ENCODE measurements at regions not wholly inside any gene's neighbourhood (a gene's known extent, or its start where the extent isn't known, plus 50 kb on each side); places are given as distances from the start of the nearest gene placed in this dataset.

DNA sequence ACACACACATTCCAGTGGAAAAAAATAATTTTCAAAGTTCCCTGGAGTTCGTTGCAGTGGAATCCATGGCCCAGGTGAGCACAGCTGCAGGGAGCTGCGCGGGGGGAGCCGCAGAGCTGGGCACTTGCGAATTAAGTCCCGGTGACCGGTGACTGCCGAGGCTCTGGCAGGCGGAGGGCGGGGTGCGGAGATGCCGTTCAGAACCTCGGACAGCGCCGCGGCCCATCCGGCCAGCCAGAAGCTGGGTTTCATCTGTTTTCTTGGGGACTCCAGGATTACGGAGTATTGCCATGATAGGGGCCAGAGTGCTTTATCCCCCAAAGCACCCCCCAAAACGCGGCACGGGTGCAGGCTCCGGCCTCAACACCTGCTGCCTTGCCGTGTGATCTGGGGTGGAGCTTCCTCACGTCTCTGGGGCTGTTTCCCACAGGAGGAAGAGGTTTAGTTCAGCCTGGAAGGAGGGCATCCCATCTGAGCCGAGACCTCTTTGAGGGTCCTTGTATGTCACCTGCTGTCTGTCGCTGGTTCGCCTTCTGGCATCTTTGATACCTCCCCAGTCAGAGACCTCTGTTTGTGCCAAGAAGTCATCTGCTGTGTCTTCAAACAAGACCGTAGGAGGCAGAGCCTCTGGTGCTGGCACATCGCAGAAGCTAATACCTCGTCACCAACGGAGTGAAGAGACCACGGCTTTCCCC, 99.4 kb downstream of the YTHDF1 start:
- Histone ChIP-seq H3K36me3 (replicated peaks) (no peaks in the 10 kb centered on the region), H3K4me1 (no peaks in the 10 kb centered on the region), H3K27me3 (ENCODE audit: low read depth) (peaks cover 6% of the 10 kb centered on the region; the same call in 1 of the 2 replicates), H3K4me3 (no peak overlapping the region), H3K9me3 (0 out of 2 replicates have a peak, but pooled peaks cover 4% of the 10 kb centered on the region)
- peak in 1 of 2 experiments; percentile 63 for DNase-seq (ENCODE audit: low spot score in 2 of 2)
- in situ Hi-C loops (cut with MboI; ENCODE audit: low sequenced_read_pairs) = no loop called here

DNA sequence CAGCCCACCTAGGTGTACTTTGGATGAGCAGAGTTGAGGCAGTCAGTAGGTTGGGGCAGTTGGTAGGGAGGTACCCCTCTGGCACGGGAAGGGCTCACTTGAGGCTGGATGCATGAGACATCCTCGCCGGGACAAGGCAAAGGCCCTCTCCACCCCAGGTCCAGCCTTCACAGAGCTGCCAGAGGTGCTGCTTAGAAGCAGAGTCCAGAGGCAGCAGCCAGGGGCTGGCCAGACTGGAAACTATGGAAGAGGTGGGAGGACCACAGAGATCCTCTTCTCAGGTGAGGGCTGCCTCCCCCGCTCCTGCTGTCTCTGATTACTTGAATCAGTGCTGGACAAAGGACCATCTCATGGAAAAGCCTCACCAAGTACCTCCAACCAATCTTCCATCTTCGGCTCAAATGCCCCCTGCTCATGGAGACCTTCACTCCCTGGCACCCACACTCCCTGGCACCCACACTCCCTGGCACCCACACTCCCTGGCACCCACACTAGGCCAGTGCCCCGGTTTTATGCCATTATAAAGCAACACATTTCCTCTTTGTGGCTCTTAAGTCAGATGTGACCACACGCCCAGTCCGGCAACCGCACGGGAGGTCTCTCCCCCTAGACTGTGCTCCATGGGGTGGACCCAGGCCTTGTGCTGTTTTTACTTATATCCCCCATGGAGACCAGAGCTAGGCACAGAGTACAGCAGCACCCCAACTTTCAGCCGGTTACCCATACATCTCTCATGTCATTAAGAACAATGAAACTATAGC, 100.1 kb downstream of the YTHDF1 start:
- in situ Hi-C loops (cut with MboI; ENCODE audit: low sequenced_read_pairs) = no loop called here
- no peaks in the 10 kb centered on the region for H3K36me3 ChIP-seq (replicated peaks)
- no peak for DNase-seq (ENCODE audit: low spot score in 2 of 2)
- H3K9me3 ChIP-seq = 0 out of 2 replicates have a peak, but pooled peaks cover 4% of the 10 kb centered on the region
- peaks cover 6% of the 10 kb centered on the region; the same call in 1 of the 2 replicates for H3K27me3 ChIP-seq (ENCODE audit: low read depth)
- H3K4me1 ChIP-seq = no peaks in the 10 kb centered on the region
- H3K4me3 ChIP-seq = no peak overlapping the region

DNA sequence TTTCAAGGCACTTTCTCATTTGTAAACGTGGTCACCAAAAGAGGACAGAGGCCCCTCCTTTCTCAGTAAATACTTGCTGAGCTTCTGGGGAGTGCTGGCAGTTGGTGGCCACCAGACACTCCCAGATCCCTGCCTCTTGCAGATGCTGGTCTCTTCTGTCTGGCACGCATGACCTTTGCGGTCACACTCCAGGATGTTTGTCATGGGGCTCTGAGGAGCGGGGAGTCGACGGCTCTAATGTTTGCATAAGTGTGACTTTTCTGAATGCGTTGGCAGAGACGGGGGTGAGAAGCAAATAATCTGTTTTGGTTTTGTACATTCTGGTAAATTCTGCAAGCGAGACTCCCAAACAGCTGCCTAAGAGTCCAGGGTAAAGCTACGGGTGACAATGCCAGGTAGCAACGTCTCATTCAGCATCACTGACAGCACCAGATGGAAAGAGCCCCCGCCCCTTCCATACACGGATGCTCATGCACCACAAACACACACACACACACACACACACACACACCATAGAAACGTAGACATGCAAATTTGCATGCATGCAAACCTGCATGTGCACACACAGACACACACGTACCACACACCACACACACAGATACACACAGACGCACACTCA, 101.1 kb downstream of the YTHDF1 start:
- 0 out of 2 replicates have a peak, but pooled peaks cover 4% of the 10 kb centered on the region for H3K9me3 ChIP-seq
- no peaks in the 10 kb centered on the region for H3K4me1 ChIP-seq
- peaks cover 6% of the 10 kb centered on the region; the same call in 1 of the 2 replicates for H3K27me3 ChIP-seq (ENCODE audit: low read depth)
- in situ Hi-C loops (cut with MboI; ENCODE audit: low sequenced_read_pairs) = no loop called here
- no peak for DNase-seq (ENCODE audit: low spot score in 2 of 2)
- no peaks in the 10 kb centered on the region for H3K36me3 ChIP-seq (replicated peaks)
- no peak overlapping the region for H3K4me3 ChIP-seq

DNA sequence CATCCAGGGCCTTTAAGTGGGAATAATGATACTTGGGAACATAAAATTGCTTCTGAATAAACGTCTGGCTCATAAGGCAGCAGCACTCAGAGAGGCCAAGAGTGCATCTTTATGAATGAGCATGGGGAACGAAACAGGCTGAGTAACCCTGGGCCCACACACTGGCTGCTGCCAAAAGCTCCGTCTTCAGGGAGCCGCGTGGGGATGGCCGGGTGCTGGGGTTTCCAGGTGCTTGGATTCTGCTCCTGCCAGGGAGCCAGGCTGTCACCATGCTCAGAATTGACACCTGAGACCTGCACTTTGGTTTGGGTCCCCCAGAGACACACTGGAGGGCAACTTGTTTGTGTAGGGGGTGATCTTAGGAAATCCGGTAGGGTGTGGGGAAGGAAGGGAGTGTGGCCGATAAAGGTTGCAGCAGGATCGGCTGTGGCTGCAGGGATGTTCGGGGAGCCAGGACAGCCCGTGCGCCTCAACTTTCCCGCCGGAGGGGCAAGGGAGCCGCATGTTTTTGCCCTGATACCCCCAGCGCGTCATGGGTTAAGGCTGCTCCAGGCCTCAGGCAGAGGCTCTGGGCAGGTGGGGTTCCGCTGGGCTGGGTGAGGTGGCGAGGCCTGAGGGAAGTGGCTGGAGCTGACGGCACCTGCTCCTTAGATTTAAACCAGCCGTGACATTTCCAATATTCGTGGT, 101.8 kb downstream of the YTHDF1 start:
- in situ Hi-C loops (cut with MboI; ENCODE audit: low sequenced_read_pairs) = no loop called here
- H3K27me3 ChIP-seq (ENCODE audit: low read depth) = peaks cover 6% of the 10 kb centered on the region; the same call in 1 of the 2 replicates
- H3K36me3 ChIP-seq (replicated peaks) = no peaks in the 10 kb centered on the region
- H3K4me1 ChIP-seq = no peaks in the 10 kb centered on the region
- no peak for DNase-seq (ENCODE audit: low spot score in 2 of 2)
- 0 out of 2 replicates have a peak, but pooled peaks cover 4% of the 10 kb centered on the region for H3K9me3 ChIP-seq
- H3K4me3 ChIP-seq = no peak overlapping the region

DNA sequence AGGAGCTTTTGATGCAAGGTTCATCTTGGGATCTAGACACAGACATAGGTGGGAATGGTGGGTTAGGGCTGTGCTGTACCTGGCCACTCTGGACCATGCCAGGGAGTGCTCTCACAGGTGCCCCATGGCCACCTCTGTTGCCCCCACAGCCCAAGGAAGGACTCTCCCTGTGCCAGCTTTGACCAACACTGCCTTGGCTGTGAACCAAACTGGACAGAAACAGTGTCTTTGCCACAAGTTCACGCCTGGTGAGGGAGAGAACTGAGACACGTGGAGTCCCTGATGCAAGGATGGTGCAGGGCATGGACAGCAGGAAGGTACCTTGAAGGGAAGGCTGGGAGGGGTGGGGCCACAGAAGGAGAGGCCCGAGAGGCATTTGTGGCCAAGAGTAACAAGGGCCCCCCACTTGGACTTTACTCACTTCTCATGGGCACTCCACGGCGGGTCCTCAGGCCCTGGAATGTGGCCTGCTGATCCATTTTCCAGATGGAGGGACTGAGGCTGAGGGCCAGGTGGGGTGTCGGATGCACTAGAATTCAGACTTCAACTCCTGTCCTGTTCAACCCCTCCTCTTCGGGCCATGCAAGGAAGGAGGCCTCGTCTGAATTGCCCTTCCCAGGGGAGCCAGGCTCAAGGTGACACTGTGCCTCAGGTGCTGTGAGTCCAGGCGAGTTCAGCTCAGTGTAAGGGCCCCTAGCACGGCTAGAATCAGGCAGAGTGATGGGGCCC, 103.3 kb downstream of the YTHDF1 start:
- H3K27me3 ChIP-seq (ENCODE audit: low read depth) = peaks cover 6% of the 10 kb centered on the region; the same call in 1 of the 2 replicates
- H3K9me3 ChIP-seq = 0 out of 2 replicates have a peak, but pooled peaks cover 4% of the 10 kb centered on the region
- H3K4me1 ChIP-seq = no peaks in the 10 kb centered on the region
- no peak overlapping the region for H3K4me3 ChIP-seq
- no peaks in the 10 kb centered on the region for H3K36me3 ChIP-seq (replicated peaks)
- DNase-seq (ENCODE audit: low spot score in 2 of 2) = no peak
- in situ Hi-C loops (cut with MboI; ENCODE audit: low sequenced_read_pairs) = no loop called here

DNA sequence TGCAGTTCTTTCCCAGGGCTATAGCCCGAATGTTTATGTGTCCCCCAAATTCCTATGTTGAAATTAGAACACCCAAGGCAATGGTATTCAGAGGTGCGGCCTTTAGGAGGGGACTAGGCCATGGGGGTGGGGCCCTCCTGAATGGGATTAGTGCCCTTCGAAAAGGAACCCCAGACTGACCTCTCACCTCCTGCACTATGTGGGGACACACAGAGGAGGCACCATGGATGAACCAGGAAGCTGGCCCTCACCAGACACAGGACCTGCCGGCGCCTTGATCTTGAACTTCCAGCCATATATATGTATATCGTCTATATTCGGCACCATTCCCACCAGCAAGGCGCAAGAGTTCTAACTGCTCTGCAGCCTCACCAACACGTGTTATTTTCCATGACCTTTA, 101.5 kb upstream of the BHLHE23 start:
- Histone ChIP-seq H3K36me3 (replicated peaks) (no peaks in the 10 kb centered on the region), H3K4me3 (no peak overlapping the region), H3K4me1 (no peaks in the 10 kb centered on the region), H3K9me3 (0 out of 2 replicates have a peak, but pooled peaks cover 4% of the 10 kb centered on the region), H3K27me3 (ENCODE audit: low read depth) (no peaks in the 10 kb centered on the region)
- in situ Hi-C loops (cut with MboI; ENCODE audit: low sequenced_read_pairs) = no loop called here
- DNase-seq (ENCODE audit: low spot score in 2 of 2) = no peak

DNA sequence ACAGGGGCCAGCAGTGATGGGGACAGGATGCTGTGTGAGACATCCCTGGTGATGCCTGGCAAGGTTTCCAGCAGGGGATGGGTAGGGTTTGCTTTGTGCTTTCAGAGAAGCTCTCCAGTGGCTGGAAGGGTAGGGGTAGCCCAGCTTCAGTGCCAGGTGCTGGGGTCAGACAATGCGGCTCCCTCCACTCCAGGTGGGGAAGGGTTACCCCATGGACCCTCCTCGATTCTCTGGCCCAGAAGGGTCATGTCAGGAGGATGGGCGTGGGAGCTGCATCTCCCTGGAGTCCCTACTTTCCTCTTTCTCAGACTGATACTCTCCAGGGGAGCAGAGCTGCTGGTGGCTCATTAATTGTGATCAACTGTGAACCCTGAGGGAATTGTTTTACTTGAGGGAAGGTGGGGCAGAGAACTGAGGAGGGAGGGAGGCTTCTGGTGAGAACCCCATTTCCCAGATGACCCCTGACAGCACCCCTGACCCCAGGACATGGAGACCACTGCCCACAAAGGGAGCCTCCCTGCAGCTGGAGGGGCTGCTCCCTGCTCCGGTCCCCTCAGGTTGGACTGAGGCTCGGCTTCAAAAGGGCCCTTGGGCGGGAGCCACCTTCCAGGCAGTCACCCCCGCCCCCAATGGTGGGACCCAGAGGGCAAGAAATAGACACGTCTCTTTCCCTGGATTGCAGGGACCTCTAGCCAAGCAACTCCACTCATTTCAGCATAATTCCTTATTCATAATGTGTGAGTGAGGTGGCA, 100.9 kb upstream of the BHLHE23 start:
- 0 out of 2 replicates have a peak, but pooled peaks cover 4% of the 10 kb centered on the region for H3K9me3 ChIP-seq
- in situ Hi-C loops (cut with MboI; ENCODE audit: low sequenced_read_pairs) = no loop called here
- no peaks in the 10 kb centered on the region for H3K4me1 ChIP-seq
- H3K27me3 ChIP-seq (ENCODE audit: low read depth) = peaks cover 4% of the 10 kb centered on the region
- no peaks in the 10 kb centered on the region for H3K36me3 ChIP-seq (replicated peaks)
- H3K4me3 ChIP-seq = no peak overlapping the region
- DNase-seq (ENCODE audit: low spot score in 2 of 2) = no peak

DNA sequence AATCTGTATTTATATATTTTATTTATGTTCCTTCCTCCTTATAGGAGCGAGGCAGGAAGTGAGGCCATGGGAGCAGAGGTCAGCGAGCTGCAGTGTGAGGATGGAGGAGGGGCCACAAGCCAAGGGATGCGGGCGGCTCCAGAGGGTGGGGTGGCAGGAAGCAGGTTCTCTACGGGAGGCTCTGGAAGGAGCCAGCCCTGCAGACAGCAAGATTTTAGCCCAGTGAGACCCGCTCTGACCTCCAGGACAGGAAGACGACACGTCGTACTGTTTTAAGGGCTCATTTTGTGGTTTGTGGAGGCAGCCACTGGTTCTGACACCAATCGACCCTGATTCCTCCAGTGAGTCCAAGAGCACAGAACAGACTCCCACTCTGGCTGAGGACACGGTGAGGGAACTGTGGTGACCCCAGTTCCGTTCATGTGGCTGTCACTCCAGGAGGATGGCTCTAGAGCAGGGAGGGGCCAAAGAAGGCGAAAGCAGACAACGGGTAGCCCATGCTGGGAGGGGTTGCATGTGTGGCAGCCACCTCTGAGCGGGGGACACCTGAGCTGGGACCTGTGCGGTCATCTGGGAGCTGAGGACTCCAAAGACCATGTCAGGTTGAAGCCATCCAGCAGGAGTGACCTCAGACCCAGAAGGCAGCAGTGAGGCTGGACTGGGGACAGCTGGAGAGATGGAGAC, 100.1 kb upstream of the BHLHE23 start:
- Histone ChIP-seq H3K4me1 (no peaks in the 10 kb centered on the region), H3K27me3 (ENCODE audit: low read depth) (peaks cover 9% of the 10 kb centered on the region), H3K9me3 (0 out of 2 replicates have a peak, but pooled peaks cover 3% of the 10 kb centered on the region), H3K4me3 (no peak overlapping the region), H3K36me3 (replicated peaks) (no peaks in the 10 kb centered on the region)
- no peak for DNase-seq (ENCODE audit: low spot score in 2 of 2)
- in situ Hi-C loops (cut with MboI; ENCODE audit: low sequenced_read_pairs) = no loop called here

DNA sequence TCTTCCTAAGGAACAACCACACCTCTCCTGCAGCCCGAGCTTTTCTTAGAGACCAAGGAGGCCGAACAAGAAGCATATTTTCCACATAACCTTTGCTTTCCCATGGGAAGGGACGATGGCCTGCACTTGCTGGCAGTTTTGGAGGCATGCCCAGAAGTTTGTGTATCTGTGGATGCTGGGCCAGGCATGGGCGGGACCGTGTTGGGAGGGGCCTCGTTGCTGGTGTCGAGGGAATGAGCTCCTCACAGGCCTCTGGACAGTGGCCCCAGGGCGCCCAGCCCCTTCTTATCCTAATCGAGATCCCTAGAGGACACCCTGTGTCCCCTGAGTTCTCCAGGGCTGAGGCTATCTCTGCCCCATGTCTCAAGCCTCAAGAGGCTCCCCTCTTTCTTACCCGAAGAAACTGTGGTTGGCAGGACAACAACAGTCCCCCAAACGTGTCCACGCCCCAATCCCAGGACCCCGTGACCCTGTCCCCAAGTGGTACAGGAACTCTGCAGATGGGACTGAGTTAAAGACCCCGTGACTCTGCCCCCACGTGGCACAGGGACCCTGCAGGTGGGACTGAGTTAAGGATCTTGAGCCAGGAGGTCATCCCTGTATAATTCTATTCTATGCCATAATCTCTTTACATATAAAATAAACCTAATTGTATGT, 99.5 kb upstream of the BHLHE23 start:
- no peaks in the 10 kb centered on the region for H3K4me1 ChIP-seq
- no peak overlapping the region for H3K4me3 ChIP-seq
- H3K36me3 ChIP-seq (replicated peaks) = no peaks in the 10 kb centered on the region
- peaks cover 11% of the 10 kb centered on the region for H3K27me3 ChIP-seq (ENCODE audit: low read depth)
- in situ Hi-C loops (cut with MboI; ENCODE audit: low sequenced_read_pairs) = no loop called here
- no peaks in the 10 kb centered on the region for H3K9me3 ChIP-seq
- DNase-seq (ENCODE audit: low spot score in 2 of 2) = no peak

DNA sequence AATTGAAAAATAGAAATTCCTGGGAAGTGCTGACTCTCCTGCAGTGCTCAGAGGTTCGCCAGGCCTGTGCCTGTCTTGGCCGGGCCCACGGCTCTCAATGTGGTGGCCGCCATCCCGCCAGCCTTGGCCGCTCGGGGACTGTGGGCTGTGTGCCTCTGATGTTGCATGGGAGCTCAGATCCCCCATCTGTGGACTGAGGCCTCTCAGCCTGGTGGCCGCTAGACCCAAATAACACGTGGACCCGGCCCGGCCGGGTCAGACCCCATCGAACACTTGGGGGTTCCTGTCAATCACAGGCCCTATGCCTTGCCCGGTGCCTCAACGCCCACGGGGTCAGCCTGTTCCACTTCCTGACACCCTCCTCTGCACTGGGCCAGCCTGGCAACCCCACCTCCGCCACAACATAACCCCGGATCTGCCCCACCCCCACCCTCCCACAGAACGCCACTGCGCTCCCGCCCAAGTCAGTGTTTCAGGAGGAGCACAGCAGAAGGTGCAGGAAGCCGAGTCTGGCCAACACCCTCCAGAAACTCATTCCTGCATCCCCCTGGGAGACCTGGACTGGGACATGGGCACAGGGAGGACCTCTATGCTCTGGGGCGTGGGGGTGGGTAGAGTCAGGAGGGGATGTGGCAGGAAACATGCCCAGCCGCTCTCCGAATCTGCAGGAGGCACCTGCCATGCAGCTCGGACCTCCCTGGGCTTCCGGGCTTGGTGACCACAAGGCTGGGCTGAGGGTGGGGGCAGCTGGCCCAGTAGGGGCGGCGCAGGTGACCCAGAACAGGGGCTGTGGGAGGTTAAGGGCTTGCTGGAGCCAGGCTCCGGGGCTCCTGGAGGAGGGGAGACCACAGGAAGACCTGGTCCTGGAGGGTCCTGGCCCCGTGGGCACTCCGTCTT, 98.7 kb upstream of the BHLHE23 start:
- Histone ChIP-seq H3K9me3 (no peaks in the 10 kb centered on the region), H3K4me3 (no peak overlapping the region), H3K27me3 (ENCODE audit: low read depth) (peaks cover 11% of the 10 kb centered on the region), H3K36me3 (replicated peaks) (no peaks in the 10 kb centered on the region), H3K4me1 (no peaks in the 10 kb centered on the region)
- in situ Hi-C loops (cut with MboI; ENCODE audit: low sequenced_read_pairs) = no loop called here
- DNase-seq (ENCODE audit: low spot score in 2 of 2) = no peak

Measured in HAP-1 (cell line).